Inflammatory macrophage treated with lipopolysaccharide for 4 hours (primary cell): ENCODE measurements at regions not wholly inside any gene's neighbourhood (a gene's known extent, or its start where the extent isn't known, plus 50 kb on each side); places are given as distances from the start of the nearest gene placed in this dataset.

Source experiments
- DNase-seq: peaks from one replicate; pipeline ENCODE4 v3.0.0-alpha.2; 2020

- no peak for DNase-seq
Measured at GRCh38 chr3:68458581-68458980, 473.8 kb downstream of the TAFA4 start.

- no peak for DNase-seq
Measured at GRCh38 chr3:68448510-68449383, 483.6 kb downstream of the TAFA4 start.

GRCh38 chr3:68447885-68448284, 484.5 kb downstream of the TAFA4 start:
- DNase-seq, result no peak

GRCh38 chr3:68441054-68441453, 491.3 kb downstream of the TAFA4 start:
- no peak for DNase-seq

GRCh38 chr3:68436619-68437401, 495.5 kb downstream of the TAFA4 start:
- no peak for DNase-seq

GRCh38 chr3:68428495-68428894, 503.9 kb downstream of the TAFA4 start:
- DNase-seq, result no peak

- no peak for DNase-seq
Measured at GRCh38 chr3:68424796-68425460, 507.4 kb downstream of the TAFA4 start.

GRCh38 chr3:68408626-68409025, 523.7 kb downstream of the TAFA4 start:
- DNase-seq, result no peak

GRCh38 chr3:68403741-68404140, 528.6 kb downstream of the TAFA4 start:
- no peak for DNase-seq

- DNase-seq, result no peak
Measured at GRCh38 chr3:68402235-68402918, 530.0 kb downstream of the TAFA4 start.

GRCh38 chr3:68378631-68379030, 553.7 kb downstream of the TAFA4 start:
- peak; percentile 0 for DNase-seq

GRCh38 chr3:68373727-68374126, 558.6 kb downstream of the TAFA4 start:
- DNase-seq, result no peak

GRCh38 chr3:68363796-68364195, 568.6 kb downstream of the TAFA4 start:
- DNase-seq, result no peak

- no peak for DNase-seq
Measured at GRCh38 chr3:68360492-68360891, 571.9 kb downstream of the TAFA4 start.

- no peak for DNase-seq
Measured at GRCh38 chr3:68345781-68346180, 586.6 kb downstream of the TAFA4 start.

- DNase-seq, result no peak
Measured at GRCh38 chr3:68342426-68342825, 589.9 kb downstream of the TAFA4 start.

GRCh38 chr3:68336042-68336441, 596.3 kb downstream of the TAFA4 start:
- no peak for DNase-seq

GRCh38 chr3:68334367-68334986, 597.9 kb downstream of the TAFA4 start:
- DNase-seq, result no peak

GRCh38 chr3:68328049-68328448, 604.3 kb downstream of the TAFA4 start:
- DNase-seq, result no peak

GRCh38 chr3:68315964-68316363, 616.4 kb downstream of the TAFA4 start:
- DNase-seq, result no peak

- DNase-seq, result no peak
Measured at GRCh38 chr3:68315546-68315945, 616.8 kb downstream of the TAFA4 start.

- no peak for DNase-seq
Measured at GRCh38 chr3:68306571-68306970, 625.8 kb downstream of the TAFA4 start.
